Suprapubic skin (tissue), 4 donors: ENCODE measurements at regions not wholly inside any gene's neighbourhood (a gene's known extent, or its start where the extent isn't known, plus 50 kb on each side); places are given as distances from the start of the nearest gene placed in this dataset.

ENCODE experiments used
- CTCF ChIP-seq, 2 donors: fragments of 200-600 bp in 1 of 2; fragments of 450-650 bp in 1 of 2; sonication (generic) in 1 of 2; IDR thresholded peaks; one replicate each; pipeline ENCODE4 v1.5.1; 2016 to 2019; ENCODE audit warnings: antibody characterized with exemption in 2 of 2, mild to moderate bottlenecking in 1 of 2, moderate library complexity in 1 of 2
- EP300 ChIP-seq: sonication (generic); formaldehyde crosslinking; IDR thresholded peaks from one replicate; pipeline ENCODE4 v1.6.1; 2017; ENCODE audit warnings: antibody characterized with exemption
- POLR2A ChIP-seq, 2 donors: fragments of 450-650 bp; IDR thresholded peaks; one replicate each; pipeline ENCODE4 v1.6.1; 2017; ENCODE audit warnings: antibody characterized with exemption in 2 of 2, mild to moderate bottlenecking in 2 of 2, moderate library complexity in 2 of 2
- POLR2AphosphoS5 ChIP-seq, 3 donors: sonication (generic); formaldehyde crosslinking; IDR thresholded peaks; one replicate each; pipeline ENCODE4 v1.6.1; 2017; ENCODE audit warnings: antibody characterized with exemption in 3 of 3

DNA sequence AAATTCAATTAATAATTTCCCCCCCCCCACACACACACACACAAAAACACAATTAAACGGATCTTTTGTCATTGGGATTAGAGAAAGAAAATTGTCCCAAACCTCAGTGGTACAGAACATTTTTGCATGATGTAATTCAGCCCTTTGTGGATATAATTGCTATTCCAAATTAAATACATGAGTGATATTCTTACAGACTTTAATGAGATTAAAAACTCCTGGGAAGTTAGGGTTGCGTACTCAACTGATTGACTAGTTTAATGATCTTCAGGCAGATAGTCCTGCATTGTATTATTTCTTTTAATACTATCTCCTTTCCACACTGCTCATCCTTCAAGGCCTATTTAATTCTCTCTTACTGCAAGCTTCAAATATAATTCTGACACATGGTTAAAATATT lies 711.8 kb upstream of the LRFN5 start:
- TF ChIP-seq EP300 (no peak), CTCF (IDR thresholded peaks at IDR 0.05) (no peak), POLR2A (IDR thresholded peaks at IDR 0.05) (no peak), POLR2AphosphoS5 (IDR thresholded peaks at IDR 0.05) (no peak)
